ENCODE measurements at regions not wholly inside any gene's neighbourhood (a gene's known extent, or its start where the extent isn't known, plus 50 kb on each side); places are given as distances from the start of the nearest gene placed in this dataset.

DNA sequence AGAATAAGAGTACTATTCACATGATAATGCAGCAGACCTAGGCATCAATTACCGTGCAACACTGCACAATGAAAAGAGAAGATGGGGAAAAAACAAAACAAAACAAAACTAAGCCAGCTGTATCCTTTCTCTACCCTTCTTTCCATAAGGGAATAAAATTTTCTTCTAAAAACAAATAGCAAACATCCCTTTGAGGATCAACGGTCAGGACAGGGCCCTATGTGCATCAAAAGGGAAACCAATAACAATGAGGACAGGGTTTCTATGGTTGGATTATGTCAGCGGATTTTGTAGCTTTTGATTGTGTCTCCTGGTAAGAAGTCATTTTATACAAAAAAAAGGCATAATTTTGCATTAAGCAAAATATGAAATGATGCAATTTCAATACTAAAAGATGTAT lies 350.3 kb downstream of the SLC6A15 start:
- DNase-seq (ENCODE audit: low read depth, low spot score) = no peak
- Histone ChIP-seq H3K27me3 (ENCODE audit: control insufficient read depth, insufficient read depth, low read length) (no peaks in the 10 kb centered on the region), H3K27ac (ENCODE audit: low read length) (no peak overlapping the region), H3K4me1 (ENCODE audit: control insufficient read depth, insufficient read depth, low read length) (no peaks in the 10 kb centered on the region), H3K36me3 (ENCODE audit: control insufficient read depth, insufficient read depth, low read length) (no peaks in the 10 kb centered on the region), H3K4me3 (ENCODE audit: low read length) (no peak overlapping the region), H3K9me3 (ENCODE audit: control insufficient read depth, insufficient read depth, low read length) (no peaks in the 10 kb centered on the region)
- WGBS (ENCODE audit: insufficient coverage, insufficient read length) = no CpG with 5 or more reads among the region's 3 CpGs

DNA sequence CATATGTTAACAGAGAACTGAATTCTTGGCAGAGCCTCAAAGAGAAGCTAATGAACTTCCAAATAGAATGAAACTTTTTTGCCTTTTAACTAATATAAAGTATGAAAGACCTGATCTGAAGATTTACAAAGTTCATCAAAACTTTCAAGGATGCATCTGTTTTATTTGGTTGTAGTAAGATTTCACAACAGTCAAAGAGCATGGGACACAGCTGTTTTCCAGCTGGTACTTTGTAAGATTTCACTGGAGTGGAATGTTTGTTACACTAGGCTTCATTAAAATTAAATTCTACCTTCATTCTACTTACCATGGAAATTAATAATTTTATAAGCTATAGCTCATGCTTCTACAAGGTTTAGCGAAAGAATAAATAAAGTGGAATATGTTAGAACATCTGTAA lies 351.2 kb downstream of the SLC6A15 start:
- Histone ChIP-seq H3K27ac (ENCODE audit: low read length) (no peak overlapping the region), H3K4me3 (ENCODE audit: low read length) (no peak overlapping the region), H3K9me3 (ENCODE audit: control insufficient read depth, insufficient read depth, low read length) (no peaks in the 10 kb centered on the region), H3K27me3 (ENCODE audit: control insufficient read depth, insufficient read depth, low read length) (no peaks in the 10 kb centered on the region), H3K36me3 (ENCODE audit: control insufficient read depth, insufficient read depth, low read length) (no peaks in the 10 kb centered on the region), H3K4me1 (ENCODE audit: control insufficient read depth, insufficient read depth, low read length) (no peaks in the 10 kb centered on the region)
- no peak for DNase-seq (ENCODE audit: low read depth, low spot score)
- WGBS (ENCODE audit: insufficient coverage, insufficient read length) = no CpG with 5 or more reads among the region's 1 CpG

DNA sequence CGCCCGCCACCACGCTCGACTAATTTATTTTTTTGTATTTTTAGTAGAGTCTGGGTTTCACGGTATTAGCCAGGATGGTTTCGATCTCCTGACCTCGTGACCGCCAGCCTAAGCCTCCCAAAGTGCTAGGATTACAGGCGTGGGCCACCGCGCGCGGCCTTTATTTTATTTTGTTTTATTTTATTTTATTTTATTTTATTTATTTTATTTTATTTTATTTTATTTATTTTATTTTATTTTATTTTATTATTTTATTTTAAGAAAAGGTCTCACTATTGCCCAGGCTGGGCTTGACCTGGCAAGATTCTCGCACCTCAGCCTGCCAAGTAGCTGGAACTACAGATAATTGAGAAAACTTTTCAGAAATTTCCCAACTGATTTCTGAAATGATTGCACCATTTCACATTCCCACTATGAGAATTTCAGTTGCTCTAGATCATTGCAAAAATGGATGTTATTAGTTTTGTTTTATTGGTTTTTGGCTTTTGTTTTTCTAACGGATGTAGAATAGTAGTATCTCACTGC lies 358.3 kb downstream of the SLC6A15 start:
- Histone ChIP-seq H3K4me1 (ENCODE audit: control insufficient read depth, insufficient read depth, low read length) (no peaks in the 10 kb centered on the region), H3K4me3 (ENCODE audit: low read length) (no peak overlapping the region), H3K9me3 (ENCODE audit: control insufficient read depth, insufficient read depth, low read length) (no peaks in the 10 kb centered on the region), H3K27ac (ENCODE audit: low read length) (no peak overlapping the region), H3K36me3 (ENCODE audit: control insufficient read depth, insufficient read depth, low read length) (no peaks in the 10 kb centered on the region), H3K27me3 (ENCODE audit: control insufficient read depth, insufficient read depth, low read length) (no peaks in the 10 kb centered on the region)
- no peak for DNase-seq (ENCODE audit: low read depth, low spot score)
- no CpG with 5 or more reads among the region's 15 CpGs for WGBS (ENCODE audit: insufficient coverage, insufficient read length)

DNA sequence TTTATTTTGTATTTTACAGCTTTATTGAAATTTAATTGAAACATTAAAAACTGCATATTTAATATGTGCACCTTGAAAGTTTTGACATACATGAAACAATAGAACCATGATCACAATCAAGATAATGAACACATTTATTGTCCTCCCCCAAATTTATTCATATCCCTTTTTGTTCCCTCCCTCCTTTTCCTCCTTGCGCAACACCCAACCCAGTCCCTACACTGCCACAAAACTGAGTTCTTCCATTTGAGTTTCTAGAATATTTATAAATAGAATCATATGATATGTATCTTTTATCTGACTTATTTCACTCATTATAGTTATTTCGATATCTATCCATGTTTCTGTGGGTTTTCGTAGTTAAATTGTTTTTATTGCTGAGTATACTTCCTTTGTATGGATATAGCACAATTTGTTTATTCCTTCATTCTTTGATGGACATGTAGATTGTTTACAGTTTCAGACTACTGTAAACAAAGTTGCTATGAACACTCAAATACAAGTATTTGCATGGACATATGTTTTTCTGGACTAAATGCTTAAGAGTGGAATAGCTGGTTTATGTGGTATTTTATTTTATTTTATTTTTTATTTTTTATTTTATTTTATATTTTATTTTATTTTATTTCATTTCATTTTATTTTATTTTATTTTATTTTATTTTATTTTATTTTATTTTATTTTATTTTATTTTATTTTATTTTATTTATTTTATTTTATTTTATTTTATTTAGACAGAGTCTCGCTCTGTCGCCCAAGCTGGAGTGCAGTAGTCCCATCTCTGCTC lies 359.1 kb downstream of the SLC6A15 start:
- Histone ChIP-seq H3K27me3 (ENCODE audit: control insufficient read depth, insufficient read depth, low read length) (no peaks in the 10 kb centered on the region), H3K27ac (ENCODE audit: low read length) (no peak overlapping the region), H3K4me1 (ENCODE audit: control insufficient read depth, insufficient read depth, low read length) (no peaks in the 10 kb centered on the region), H3K36me3 (ENCODE audit: control insufficient read depth, insufficient read depth, low read length) (no peaks in the 10 kb centered on the region), H3K9me3 (ENCODE audit: control insufficient read depth, insufficient read depth, low read length) (no peaks in the 10 kb centered on the region), H3K4me3 (ENCODE audit: low read length) (no peak overlapping the region)
- no peak for DNase-seq (ENCODE audit: low read depth, low spot score)
- no CpG with 5 or more reads among the region's 5 CpGs for WGBS (ENCODE audit: insufficient coverage, insufficient read length)

DNA sequence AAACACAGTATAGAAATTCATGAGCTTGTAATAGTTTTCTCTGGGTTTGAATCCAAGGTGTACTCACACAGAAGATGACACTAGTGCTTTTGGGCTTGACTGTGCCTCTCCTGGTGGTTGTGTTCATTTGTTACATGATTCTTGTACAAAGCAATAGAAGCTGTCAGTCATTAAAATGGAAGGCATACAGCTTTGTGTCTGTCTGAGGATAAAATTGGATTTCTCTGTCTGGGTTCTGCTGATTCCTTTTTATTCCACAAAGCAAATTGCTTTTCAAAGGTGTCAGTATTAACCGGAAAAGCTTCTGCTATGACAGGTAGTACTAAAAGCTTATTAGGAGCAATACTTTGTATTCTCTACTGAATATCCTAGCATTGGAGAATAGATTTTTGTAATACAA lies 361.2 kb downstream of the SLC6A15 start:
- no peaks in the 10 kb centered on the region for H3K4me1 ChIP-seq (ENCODE audit: control insufficient read depth, insufficient read depth, low read length)
- no peak overlapping the region for H3K4me3 ChIP-seq (ENCODE audit: low read length)
- H3K27me3 ChIP-seq (ENCODE audit: control insufficient read depth, insufficient read depth, low read length) = no peaks in the 10 kb centered on the region
- no peak for DNase-seq (ENCODE audit: low read depth, low spot score)
- H3K27ac ChIP-seq (ENCODE audit: low read length) = no peak overlapping the region
- WGBS (ENCODE audit: insufficient coverage, insufficient read length) = no CpG with 5 or more reads among the region's 1 CpG
- H3K9me3 ChIP-seq (ENCODE audit: control insufficient read depth, insufficient read depth, low read length) = no peaks in the 10 kb centered on the region
- H3K36me3 ChIP-seq (ENCODE audit: control insufficient read depth, insufficient read depth, low read length) = no peaks in the 10 kb centered on the region

DNA sequence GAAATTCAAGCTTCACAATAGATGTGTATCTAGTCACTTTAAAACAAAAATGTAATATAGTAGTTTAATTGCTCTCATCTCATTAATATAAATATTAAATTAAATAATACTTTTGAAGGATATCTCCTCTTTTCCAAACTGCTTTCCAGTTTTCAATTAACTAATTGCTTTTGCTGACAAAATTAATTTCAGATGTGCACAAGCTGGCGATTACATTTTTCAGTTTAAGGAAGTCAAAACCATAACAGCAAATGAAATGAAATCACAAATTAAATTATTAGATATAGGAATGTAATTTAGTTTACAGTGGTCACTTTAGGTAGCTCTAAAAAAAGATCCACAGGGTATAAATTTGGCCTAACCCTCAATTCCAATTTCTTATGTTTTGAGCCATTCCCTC lies 362.1 kb downstream of the SLC6A15 start:
- DNase-seq (ENCODE audit: low read depth, low spot score) = no peak
- Histone ChIP-seq H3K27me3 (ENCODE audit: control insufficient read depth, insufficient read depth, low read length) (no peaks in the 10 kb centered on the region), H3K36me3 (ENCODE audit: control insufficient read depth, insufficient read depth, low read length) (no peaks in the 10 kb centered on the region), H3K27ac (ENCODE audit: low read length) (no peak overlapping the region), H3K4me3 (ENCODE audit: low read length) (no peak overlapping the region), H3K4me1 (ENCODE audit: control insufficient read depth, insufficient read depth, low read length) (no peaks in the 10 kb centered on the region), H3K9me3 (ENCODE audit: control insufficient read depth, insufficient read depth, low read length) (no peaks in the 10 kb centered on the region)
- no CpG with 5 or more reads among the region's 1 CpG for WGBS (ENCODE audit: insufficient coverage, insufficient read length)

DNA sequence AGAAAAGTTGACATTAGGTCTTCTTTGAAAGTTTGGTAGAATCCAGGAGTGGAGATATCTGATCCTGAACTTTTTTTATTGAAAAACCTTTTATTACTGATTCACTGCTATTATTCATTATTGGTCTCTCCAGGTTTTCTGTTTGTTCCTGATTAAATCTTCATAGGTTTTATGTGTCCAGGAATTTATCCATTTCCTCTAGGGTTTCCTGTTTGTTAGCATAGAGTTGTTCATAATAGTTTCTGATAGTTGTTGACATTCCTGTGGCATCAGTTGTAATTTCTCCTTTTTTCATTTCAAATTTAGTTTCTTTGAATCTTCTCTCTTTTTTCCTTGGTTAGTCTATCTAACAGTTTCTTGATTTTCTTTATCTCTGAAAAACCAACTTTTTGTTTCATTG lies 370.3 kb downstream of the SLC6A15 start:
- Histone ChIP-seq H3K4me1 (ENCODE audit: control insufficient read depth, insufficient read depth, low read length) (no peaks in the 10 kb centered on the region), H3K36me3 (ENCODE audit: control insufficient read depth, insufficient read depth, low read length) (no peaks in the 10 kb centered on the region), H3K27ac (ENCODE audit: low read length) (no peak overlapping the region), H3K4me3 (ENCODE audit: low read length) (no peak overlapping the region), H3K9me3 (ENCODE audit: control insufficient read depth, insufficient read depth, low read length) (no peaks in the 10 kb centered on the region), H3K27me3 (ENCODE audit: control insufficient read depth, insufficient read depth, low read length) (no peaks in the 10 kb centered on the region)
- DNase-seq (ENCODE audit: low read depth, low spot score) = no peak

DNA sequence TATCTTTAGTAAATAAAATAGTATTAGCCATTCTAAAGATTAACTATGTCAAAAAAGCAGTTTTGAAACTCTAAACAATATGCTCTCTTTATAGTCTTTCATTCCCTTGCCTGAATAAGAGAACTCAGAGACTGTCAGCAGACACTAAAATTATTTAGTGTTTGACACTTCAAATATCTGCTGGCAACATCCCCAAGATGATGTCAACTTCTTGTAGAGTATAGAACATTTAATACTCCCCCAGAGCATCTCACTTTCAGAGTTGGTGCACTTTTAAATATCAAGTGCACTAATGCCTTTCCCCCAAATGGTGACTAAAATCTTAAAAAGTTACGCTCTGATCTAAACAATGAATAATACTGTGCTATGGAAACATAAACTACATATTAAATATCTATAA lies 374.9 kb downstream of the SLC6A15 start:
- Histone ChIP-seq H3K4me1 (ENCODE audit: control insufficient read depth, insufficient read depth, low read length) (no peaks in the 10 kb centered on the region), H3K27ac (ENCODE audit: low read length) (no peak overlapping the region), H3K36me3 (ENCODE audit: control insufficient read depth, insufficient read depth, low read length) (no peaks in the 10 kb centered on the region), H3K4me3 (ENCODE audit: low read length) (no peak overlapping the region), H3K9me3 (ENCODE audit: control insufficient read depth, insufficient read depth, low read length) (no peaks in the 10 kb centered on the region), H3K27me3 (ENCODE audit: control insufficient read depth, insufficient read depth, low read length) (no peaks in the 10 kb centered on the region)
- WGBS (ENCODE audit: insufficient coverage, insufficient read length) = no CpG with 5 or more reads among the region's 1 CpG
- DNase-seq (ENCODE audit: low read depth, low spot score) = no peak

DNA sequence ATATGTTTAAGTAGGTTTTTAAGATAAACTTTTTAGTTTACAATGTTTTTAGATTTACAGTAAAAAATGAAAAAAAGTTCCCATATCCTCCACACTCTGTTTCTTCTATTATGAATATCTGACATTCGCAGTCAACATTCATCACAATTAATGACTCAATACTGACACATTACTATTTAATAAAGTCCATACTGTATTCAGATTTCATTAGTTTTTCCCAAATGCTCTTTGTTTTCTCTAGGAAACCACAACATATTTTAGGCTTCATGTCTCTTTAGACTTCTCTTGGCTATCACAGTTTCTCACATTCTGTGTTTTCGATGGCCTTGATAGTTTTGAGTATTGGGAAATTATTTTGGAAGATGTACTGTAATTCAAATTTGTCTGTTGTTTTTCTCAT lies 399.8 kb downstream of the SLC6A15 start:
- WGBS (ENCODE audit: insufficient coverage, insufficient read length) = no CpG with 5 or more reads among the region's 2 CpGs
- Histone ChIP-seq H3K9me3 (ENCODE audit: control insufficient read depth, insufficient read depth, low read length) (no peaks in the 10 kb centered on the region), H3K36me3 (ENCODE audit: control insufficient read depth, insufficient read depth, low read length) (no peaks in the 10 kb centered on the region), H3K27ac (ENCODE audit: low read length) (no peak overlapping the region), H3K4me3 (ENCODE audit: low read length) (no peak overlapping the region), H3K4me1 (ENCODE audit: control insufficient read depth, insufficient read depth, low read length) (no peaks in the 10 kb centered on the region), H3K27me3 (ENCODE audit: control insufficient read depth, insufficient read depth, low read length) (no peaks in the 10 kb centered on the region)
- DNase-seq (ENCODE audit: low read depth, low spot score) = no peak

DNA sequence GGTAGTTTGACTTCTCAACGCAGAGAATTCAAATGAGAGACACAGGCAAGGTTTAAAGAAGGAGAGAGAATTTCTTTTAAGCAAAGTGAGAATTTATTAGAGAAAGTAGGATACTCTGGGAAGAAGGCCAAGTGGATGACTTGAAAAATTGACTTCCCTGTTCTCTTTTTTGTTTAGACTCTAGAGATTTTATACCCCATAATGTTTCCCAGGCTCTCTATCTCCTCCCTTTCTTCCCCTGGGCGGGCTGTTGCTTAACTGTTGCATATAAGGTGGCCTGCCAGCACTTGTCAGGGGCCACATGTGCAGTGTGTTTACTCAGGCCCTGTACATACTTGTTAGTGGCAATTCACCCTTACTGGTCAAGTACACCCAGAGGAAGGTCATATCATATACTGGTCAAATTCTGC lies 403.7 kb downstream of the SLC6A15 start:
- Histone ChIP-seq H3K27ac (ENCODE audit: low read length) (no peak overlapping the region), H3K27me3 (ENCODE audit: control insufficient read depth, insufficient read depth, low read length) (no peaks in the 10 kb centered on the region), H3K4me1 (ENCODE audit: control insufficient read depth, insufficient read depth, low read length) (no peaks in the 10 kb centered on the region), H3K9me3 (ENCODE audit: control insufficient read depth, insufficient read depth, low read length) (no peaks in the 10 kb centered on the region), H3K4me3 (ENCODE audit: low read length) (no peak overlapping the region), H3K36me3 (ENCODE audit: control insufficient read depth, insufficient read depth, low read length) (no peaks in the 10 kb centered on the region)
- WGBS (ENCODE audit: insufficient coverage, insufficient read length) = no CpG with 5 or more reads among the region's 2 CpGs
- DNase-seq (ENCODE audit: low read depth, low spot score) = no peak

Data from iPS DF 6.9 (cell line).